Small intestine (tissue), 7 donors: ENCODE measurements at regions not wholly inside any gene's neighbourhood (a gene's known extent, or its start where the extent isn't known, plus 50 kb on each side); places are given as distances from the start of the nearest gene placed in this dataset.
"Not testable (repeated sequence)": the region's sequence is repeated elsewhere in the genome, so short reads cannot be mapped to it uniquely, and the experiment has no call there.

Source experiments
- DNase-seq, 2 donors: peaks; one replicate each; pipeline versions ENCODE4 v3.0.0 to v3.0.0-alpha.2; 2013
- FAIRE-seq: peaks from 2 replicates; lab custom pipeline; 2012; peaks lifted over from hg19 to GRCh38; lab: Jason Lieb, UNC
- H3K27ac ChIP-seq, 3 donors: one replicate each; pipeline ENCODE4 v1.5.1; 2013; ENCODE audit warnings: low read length in 2 of 3, mild to moderate bottlenecking in 2 of 3, control low read depth in 1 of 3, inconsistent platforms in 1 of 3, low read depth in 1 of 3, moderate library complexity in 1 of 3
- H3K27me3 ChIP-seq, 3 donors: one replicate each; pipeline ENCODE4 v1.6.1; 2013; ENCODE audit warnings: low read length in 3 of 3, inconsistent platforms in 1 of 3; ENCODE audit not compliant: control insufficient read depth in 3 of 3, insufficient read depth in 3 of 3
- H3K36me3 ChIP-seq, 3 donors: one replicate each; pipeline ENCODE4 v1.6.1; 2013; ENCODE audit warnings: low read length in 3 of 3, inconsistent platforms in 1 of 3, low read depth in 1 of 3, mild to moderate bottlenecking in 1 of 3, moderate library complexity in 1 of 3; ENCODE audit not compliant: control insufficient read depth in 3 of 3, insufficient read depth in 2 of 3
- H3K4me1 ChIP-seq, 3 donors: one replicate each; pipeline ENCODE4 v1.6.1; 2013; ENCODE audit warnings: low read length in 2 of 3, inconsistent platforms in 1 of 3, low read depth in 1 of 3, mild to moderate bottlenecking in 1 of 3, moderate library complexity in 1 of 3; ENCODE audit not compliant: control insufficient read depth in 3 of 3, insufficient read depth in 2 of 3
- H3K4me3 ChIP-seq, 3 donors: one replicate each; pipeline ENCODE4 v1.5.1; 2013; ENCODE audit warnings: low read length in 3 of 3, control low read depth in 1 of 3, inconsistent platforms in 1 of 3, low read depth in 1 of 3, mild to moderate bottlenecking in 1 of 3, moderate library complexity in 1 of 3
- H3K9me3 ChIP-seq, 2 donors: one replicate each; pipeline ENCODE4 v1.6.1; 2013; ENCODE audit warnings: low read depth in 1 of 2, low read length in 1 of 2; ENCODE audit not compliant: control insufficient read depth in 2 of 2, insufficient read depth in 1 of 2
- WGBS, 3 donors: extraction: QIAGEN DNeasy Blood & Tissue Kit; methylation state at CpG; one replicate each; pipeline ENCODE4 v1.1.7; 2013; 5-methylcytosine and 5-hydroxymethylcytosine counted together
- donor health status: healthy with polysubstance abuse.
- donor health status: control.
- donor health status: control.
- donor health status: Bipolar disorder and iron deficiency.
- donor health status: healthy.

GRCh38 chr1:120668187-120668586 lies 55.6 kb upstream of the NBPF26 start:
- not testable (repeated sequence) for H3K9me3 ChIP-seq, H3K36me3 ChIP-seq, H3K27me3 ChIP-seq, H3K4me3 ChIP-seq, H3K4me1 ChIP-seq, FAIRE-seq, H3K27ac ChIP-seq, DNase-seq
- WGBS, 3 donors: no CpG with 5 or more reads among the region's 1 CpG
